Glutamatergic neuron (in vitro differentiated cells): ENCODE measurements at regions not wholly inside any gene's neighbourhood (a gene's known extent, or its start where the extent isn't known, plus 50 kb on each side); places are given as distances from the start of the nearest gene placed in this dataset.

ENCODE experiments used
- DNase-seq: peaks from one replicate; pipeline ENCODE4 v3.0.0; 2022
- H3K27ac Mint-ChIP-seq: one replicate; pipeline ENCODE4 v1.8.0; 2020; ENCODE audit warnings: mild to moderate bottlenecking, mixed read lengths, inconsistent platforms; ENCODE audit not compliant: unreplicated experiment
- H3K27me3 Mint-ChIP-seq: one replicate; pipeline ENCODE4 v1.8.0; 2020; ENCODE audit warnings: mild to moderate bottlenecking, moderate library complexity, mixed read lengths, inconsistent platforms; ENCODE audit not compliant: unreplicated experiment
- H3K36me3 Mint-ChIP-seq: one replicate; pipeline ENCODE4 v1.8.0; 2020; ENCODE audit warnings: mild to moderate bottlenecking, mixed read lengths, inconsistent platforms; ENCODE audit not compliant: unreplicated experiment
- H3K4me1 Mint-ChIP-seq: one replicate; pipeline ENCODE4 v1.8.0; 2020; ENCODE audit warnings: mild to moderate bottlenecking, low read depth, mixed read lengths, inconsistent platforms; ENCODE audit not compliant: unreplicated experiment
- H3K4me3 Mint-ChIP-seq: one replicate; pipeline ENCODE4 v1.8.0; 2020; ENCODE audit warnings: mild to moderate bottlenecking, mixed read lengths, inconsistent platforms; ENCODE audit not compliant: unreplicated experiment
- H3K9me3 Mint-ChIP-seq: one replicate; pipeline ENCODE4 v1.8.0; 2020; ENCODE audit warnings: mild to moderate bottlenecking, moderate library complexity, mixed read lengths, inconsistent platforms; ENCODE audit not compliant: unreplicated experiment
- CTCF ChIP-seq: fragments of 200-600 bp; sonication (generic); IDR thresholded peaks from one replicate; pipeline ENCODE4 v1.5.0; 2021; ENCODE audit not compliant: partially characterized antibody, unreplicated experiment

GRCh38 chr2:121943285-121943684 is 187.8 kb downstream of the TSN start:
- peaks cover 11% of the 10 kb centered on the region for H3K4me1 Mint-ChIP-seq
- TF ChIP-seq CTCF: no peak
- H3K9me3 Mint-ChIP-seq: peaks cover 5% of the 10 kb centered on the region
- no peak overlapping the region for H3K27ac Mint-ChIP-seq
- DNase-seq: no peak
- no peak overlapping the region for H3K4me3 Mint-ChIP-seq
- no peaks in the 10 kb centered on the region for H3K36me3 Mint-ChIP-seq
- peaks cover 3% of the 10 kb centered on the region for H3K27me3 Mint-ChIP-seq

GRCh38 chr2:121944072-121944831 is 188.8 kb downstream of the TSN start:
- no peak overlapping the region for H3K27ac Mint-ChIP-seq

GRCh38 chr2:121947674-121948073 is 192.2 kb downstream of the TSN start:
- TF ChIP-seq CTCF: no peak
- Mint-ChIP-seq H3K27me3 (peaks cover 3% of the 10 kb centered on the region), H3K4me1 (peaks cover 9% of the 10 kb centered on the region), H3K4me3 (no peak overlapping the region), H3K36me3 (peaks cover 4% of the 10 kb centered on the region), H3K27ac (no peak overlapping the region), H3K9me3 (no peaks in the 10 kb centered on the region)
- DNase-seq: no peak

More at GRCh38 chr2:121944072-121944831, 188.8 kb downstream of the TSN start:
- no peak for TF ChIP-seq CTCF
- DNase-seq: no peak
- Mint-ChIP-seq H3K36me3 (peaks cover 2% of the 10 kb centered on the region), H3K9me3 (peaks cover 5% of the 10 kb centered on the region), H3K27me3 (peaks cover 3% of the 10 kb centered on the region), H3K4me3 (no peak overlapping the region), H3K4me1 (peaks cover 13% of the 10 kb centered on the region)

- no peak for TF ChIP-seq CTCF
- H3K27ac Mint-ChIP-seq: no peak overlapping the region
- DNase-seq: no peak
- peaks cover 9% of the 10 kb centered on the region for H3K4me1 Mint-ChIP-seq
- no peaks in the 10 kb centered on the region for H3K9me3 Mint-ChIP-seq
- no peak overlapping the region for H3K4me3 Mint-ChIP-seq
- H3K36me3 Mint-ChIP-seq: peaks cover 11% of the 10 kb centered on the region
- no peaks in the 10 kb centered on the region for H3K27me3 Mint-ChIP-seq
Measured at GRCh38 chr2:121949271-121949670, 193.8 kb downstream of the TSN start.

GRCh38 chr2:121955426-121955825 is 200.0 kb downstream of the TSN start:
- Mint-ChIP-seq H3K4me3 (no peak overlapping the region), H3K27ac (no peak overlapping the region), H3K27me3 (no peaks in the 10 kb centered on the region), H3K4me1 (peaks cover 3% of the 10 kb centered on the region), H3K9me3 (no peaks in the 10 kb centered on the region), H3K36me3 (peaks cover 7% of the 10 kb centered on the region)
- peak; percentile 40 for DNase-seq
- no peak for TF ChIP-seq CTCF
